Esophagus muscularis mucosa (tissue), 4 donors: ENCODE measurements at regions not wholly inside any gene's neighbourhood (a gene's known extent, or its start where the extent isn't known, plus 50 kb on each side); places are given as distances from the start of the nearest gene placed in this dataset.

Experiments used
- DNase-seq: peaks from one replicate; pipeline ENCODE4 v3.0.0-alpha.2; 2017; ENCODE audit errors: extremely low spot score
- H3K27ac ChIP-seq, 4 donors: fragments of 200-600 bp; sonication (generic); replicated peaks in 1 of 4; 1 replicate in 3 of 4; 2 replicates in 1 of 4; pipeline ENCODE4 v1.5.1; 2016 to 2019; ENCODE audit warnings: mild to moderate bottlenecking in 1 of 4
- H3K27me3 ChIP-seq, 4 donors: fragments of 200-600 bp; sonication (generic); one replicate each; pipeline versions ENCODE4 v1.5.1 to v1.6.0; 2016 to 2019
- H3K36me3 ChIP-seq, 4 donors: fragments of 200-600 bp; sonication (generic); one replicate each; pipeline ENCODE4 v1.5.1; 2016 to 2019
- H3K4me1 ChIP-seq, 4 donors: fragments of 200-600 bp; sonication (generic); one replicate each; pipeline ENCODE4 v1.5.1; 2016 to 2019
- H3K4me3 ChIP-seq, 4 donors: fragments of 200-600 bp; sonication (generic); 1 replicate in 2 of 4; 2 replicates in 2 of 4; pipeline ENCODE4 v1.5.1; 2016 to 2019; ENCODE audit warnings: mild to moderate bottlenecking in 4 of 4, moderate library complexity in 1 of 4
- H3K9me3 ChIP-seq, 4 donors: fragments of 200-600 bp; sonication (generic); 1 replicate in 3 of 4; 2 replicates in 1 of 4; pipeline ENCODE4 v1.5.1; 2016 to 2019
- EP300 ChIP-seq: sonication (generic); formaldehyde crosslinking; IDR thresholded peaks from one replicate; pipeline ENCODE4 v1.6.1; 2017; ENCODE audit warnings: antibody characterized with exemption
- POLR2A ChIP-seq: fragments of 450-650 bp; IDR thresholded peaks from one replicate; pipeline ENCODE4 v1.6.1; 2017; ENCODE audit warnings: antibody characterized with exemption, moderate library complexity, mild to moderate bottlenecking, low read depth
- POLR2AphosphoS5 ChIP-seq, 2 donors: sonication (generic); formaldehyde crosslinking; IDR thresholded peaks; one replicate each; pipeline ENCODE4 v1.6.1; 2017; ENCODE audit warnings: antibody characterized with exemption in 2 of 2
- WGBS: methylation state at CpG from one replicate; pipeline ENCODE4 v1.1.5; 2018; 5-methylcytosine and 5-hydroxymethylcytosine counted together
- intact Hi-C: fragments of 100-400 bp; cut with DNase I; formaldehyde crosslinking; loops from one replicate; pipeline ENCODE4 v1.15.1; 2023
- TF ChIP-seq, protein P1 (sequence below), 3 experiments: fragments of 200-600 bp in 2 of 3; fragments of 450-650 bp in 1 of 3; sonication (generic) in 2 of 3; IDR thresholded peaks; one replicate each; pipeline ENCODE4 v1.5.1; 2017 to 2019; ENCODE audit warnings: antibody characterized with exemption in 3 of 3, mild to moderate bottlenecking in 2 of 3, moderate library complexity in 1 of 3

- no peaks in the 10 kb centered on the region for H3K9me3 ChIP-seq
- no peak overlapping the region for H3K27ac ChIP-seq
- H3K27me3 ChIP-seq: peaks cover 0 to 30% (median 2%) of the 10 kb centered on the region in 4 donors
- no peaks in the 10 kb centered on the region for H3K4me1 ChIP-seq
- no peak for DNase-seq
- intact Hi-C loops: no loop called here
- WGBS: 53% methylated on average over 11 of the region's 11 CpGs
- no peaks in the 10 kb centered on the region for H3K36me3 ChIP-seq
- TF ChIP-seq EP300: no peak
- no peak for TF ChIP-seq POLR2A
- TF ChIP-seq POLR2AphosphoS5 (IDR thresholded peaks at IDR 0.05): no peak
- TF ChIP-seq, protein P1, sequence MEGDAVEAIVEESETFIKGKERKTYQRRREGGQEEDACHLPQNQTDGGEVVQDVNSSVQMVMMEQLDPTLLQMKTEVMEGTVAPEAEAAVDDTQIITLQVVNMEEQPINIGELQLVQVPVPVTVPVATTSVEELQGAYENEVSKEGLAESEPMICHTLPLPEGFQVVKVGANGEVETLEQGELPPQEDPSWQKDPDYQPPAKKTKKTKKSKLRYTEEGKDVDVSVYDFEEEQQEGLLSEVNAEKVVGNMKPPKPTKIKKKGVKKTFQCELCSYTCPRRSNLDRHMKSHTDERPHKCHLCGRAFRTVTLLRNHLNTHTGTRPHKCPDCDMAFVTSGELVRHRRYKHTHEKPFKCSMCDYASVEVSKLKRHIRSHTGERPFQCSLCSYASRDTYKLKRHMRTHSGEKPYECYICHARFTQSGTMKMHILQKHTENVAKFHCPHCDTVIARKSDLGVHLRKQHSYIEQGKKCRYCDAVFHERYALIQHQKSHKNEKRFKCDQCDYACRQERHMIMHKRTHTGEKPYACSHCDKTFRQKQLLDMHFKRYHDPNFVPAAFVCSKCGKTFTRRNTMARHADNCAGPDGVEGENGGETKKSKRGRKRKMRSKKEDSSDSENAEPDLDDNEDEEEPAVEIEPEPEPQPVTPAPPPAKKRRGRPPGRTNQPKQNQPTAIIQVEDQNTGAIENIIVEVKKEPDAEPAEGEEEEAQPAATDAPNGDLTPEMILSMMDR (IDR thresholded peaks at IDR 0.05): no peak
- no peak overlapping the region for H3K4me3 ChIP-seq
Measured at GRCh38 chr20:21020659-21021471, 85.3 kb downstream of the LINC00237 start.

- intact Hi-C loops: no loop called here
- H3K4me3 ChIP-seq: no peak overlapping the region
- TF ChIP-seq, protein P1 (IDR thresholded peaks at IDR 0.05): no peak
- TF ChIP-seq POLR2A: no peak
- no peak for TF ChIP-seq POLR2AphosphoS5 (IDR thresholded peaks at IDR 0.05)
- TF ChIP-seq EP300: no peak
- no peak overlapping the region for H3K27ac ChIP-seq
- no peaks in the 10 kb centered on the region for H3K36me3 ChIP-seq
- no peak for DNase-seq
- no peaks in the 10 kb centered on the region for H3K9me3 ChIP-seq
- WGBS: 6% methylated on average over 17 of the region's 42 CpGs
- H3K4me1 ChIP-seq: no peaks in the 10 kb centered on the region
- peaks cover 0 to 30% (median 2%) of the 10 kb centered on the region in 4 donors for H3K27me3 ChIP-seq
Measured at GRCh38 chr20:21019814-21020658, 86.1 kb downstream of the LINC00237 start.

DNA sequence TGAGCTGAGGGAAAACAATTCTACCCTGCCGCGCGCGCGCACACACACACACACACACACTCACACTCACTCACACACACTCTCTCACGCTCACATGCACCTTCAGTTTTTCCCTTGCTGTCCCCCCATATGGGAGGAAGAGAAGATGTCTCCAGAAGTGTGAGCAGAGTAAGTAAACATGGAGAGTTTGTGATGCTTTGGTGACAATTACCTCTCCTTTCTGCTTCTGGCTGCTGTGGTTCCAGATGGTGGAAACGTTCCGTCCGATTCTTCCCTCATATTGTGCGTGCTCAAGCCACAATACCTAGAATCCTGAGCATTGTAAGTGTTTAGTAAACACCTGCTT lies 86.7 kb downstream of the LINC00237 start:
- peaks cover 0 to 30% (median 2%) of the 10 kb centered on the region in 4 donors for H3K27me3 ChIP-seq
- no peaks in the 10 kb centered on the region for H3K36me3 ChIP-seq
- DNase-seq: no peak
- H3K4me3 ChIP-seq: no peak overlapping the region
- intact Hi-C loops: no loop called here
- TF ChIP-seq POLR2AphosphoS5 (IDR thresholded peaks at IDR 0.05) (no peak), EP300 (no peak), POLR2A (no peak)
- TF ChIP-seq, protein P1 (IDR thresholded peaks at IDR 0.05): no peak
- no peaks in the 10 kb centered on the region for H3K9me3 ChIP-seq
- no peak overlapping the region for H3K27ac ChIP-seq
- 83% methylated on average over 10 of the region's 10 CpGs for WGBS
- H3K4me1 ChIP-seq: no peaks in the 10 kb centered on the region

- H3K9me3 ChIP-seq: no peaks in the 10 kb centered on the region
- no peak for DNase-seq
- intact Hi-C loops: no loop called here
- H3K4me3 ChIP-seq: no peak overlapping the region
- H3K4me1 ChIP-seq: no peaks in the 10 kb centered on the region
- WGBS: 81% methylated on average over 4 of the region's 4 CpGs
- TF ChIP-seq POLR2AphosphoS5 (IDR thresholded peaks at IDR 0.05) (no peak), EP300 (no peak), POLR2A (no peak)
- peaks cover 0 to 30% (median 2%) of the 10 kb centered on the region in 4 donors for H3K27me3 ChIP-seq
- H3K36me3 ChIP-seq: no peaks in the 10 kb centered on the region
- no peak overlapping the region for H3K27ac ChIP-seq
Measured at GRCh38 chr20:21018576-21018975, 87.6 kb downstream of the LINC00237 start.

GRCh38 chr20:21017528-21018085 lies 88.6 kb downstream of the LINC00237 start:
- no peak overlapping the region for H3K27ac ChIP-seq
- H3K36me3 ChIP-seq: no peaks in the 10 kb centered on the region
- TF ChIP-seq, protein P1 (IDR thresholded peaks at IDR 0.05): no peak
- no peak for TF ChIP-seq EP300
- no peak for TF ChIP-seq POLR2AphosphoS5 (IDR thresholded peaks at IDR 0.05)
- no peak for TF ChIP-seq POLR2A
- H3K9me3 ChIP-seq: no peaks in the 10 kb centered on the region
- no peak for DNase-seq
- H3K4me3 ChIP-seq: no peak overlapping the region
- H3K4me1 ChIP-seq: no peaks in the 10 kb centered on the region
- intact Hi-C loops: no loop called here
- 60% methylated on average over 11 of the region's 11 CpGs for WGBS
- peaks cover 0 to 30% (median 2%) of the 10 kb centered on the region in 4 donors for H3K27me3 ChIP-seq
